Choroid plexus epithelial cell (primary cell): ENCODE measurements at regions not wholly inside any gene's neighbourhood (a gene's known extent, or its start where the extent isn't known, plus 50 kb on each side); places are given as distances from the start of the nearest gene placed in this dataset.

ENCODE experiments used
- DNase-seq: peaks from one replicate; pipeline ENCODE4 v3.0.0-alpha.2; 2010; ENCODE audit warnings: low read depth
- H3K4me3 ChIP-seq: 2 replicates; pipeline ENCODE4 v1.5.1; 2011; ENCODE audit warnings: low read depth, mild to moderate bottlenecking, control low read depth, low read length, moderate library complexity
- CTCF ChIP-seq: conservative IDR thresholded peaks from 2 replicates; pipeline ENCODE4 v1.5.1; 2011; ENCODE audit warnings: low read depth, mild to moderate bottlenecking, control low read depth, inconsistent platforms, low read length, moderate library complexity

- no peak overlapping the region for H3K4me3 ChIP-seq
- TF ChIP-seq CTCF = no peak
- DNase-seq = no peak
Measured at GRCh38 chr10:93189944-93190343, 116.3 kb downstream of the CYP26A1 start.

GRCh38 chr10:93190372-93190771, 116.7 kb downstream of the CYP26A1 start:
- peak; percentile 40 for DNase-seq
- no peak overlapping the region for H3K4me3 ChIP-seq
- TF ChIP-seq CTCF = no peak

GRCh38 chr10:93193906-93194305, 120.2 kb downstream of the CYP26A1 start:
- DNase-seq = peak; percentile 33
- TF ChIP-seq CTCF = no peak
- H3K4me3 ChIP-seq = no peak overlapping the region

- peak overlapping the region; percentile 35 for H3K4me3 ChIP-seq
- peak; percentile 79 for DNase-seq
Measured at GRCh38 chr10:93198401-93199131, 124.9 kb downstream of the CYP26A1 start.

DNA sequence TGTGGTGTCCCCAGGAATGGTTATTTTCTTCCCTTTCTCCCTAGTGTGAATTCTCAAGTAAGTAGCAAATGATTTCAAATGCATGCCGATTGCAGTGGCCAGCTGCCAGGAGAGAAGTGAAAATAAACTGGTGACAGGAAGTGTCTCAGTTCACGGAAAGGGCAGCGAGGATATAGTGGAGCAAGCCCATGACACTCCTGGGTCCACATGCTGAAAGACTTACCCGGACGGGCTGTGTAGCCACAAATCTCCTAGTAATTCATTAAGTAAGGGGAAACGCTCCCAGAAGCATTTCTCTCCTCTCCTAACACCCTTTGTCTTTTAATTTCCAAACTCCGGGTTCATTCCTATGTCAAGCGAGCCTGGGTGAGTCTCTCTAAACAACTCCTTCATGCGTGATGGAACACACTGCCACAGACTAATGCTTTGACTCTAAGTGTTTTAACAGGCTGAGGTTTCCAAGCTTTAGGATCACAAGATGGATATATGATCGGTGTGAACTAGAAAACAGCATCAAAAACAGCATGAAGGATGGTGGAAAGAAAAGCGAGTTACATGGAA, 125.6 kb downstream of the CYP26A1 start:
- no peak for TF ChIP-seq CTCF
- H3K4me3 ChIP-seq = peak overlapping the region; percentile 35
- peak; percentile 91 for DNase-seq

More at GRCh38 chr10:93198401-93199131, 124.9 kb downstream of the CYP26A1 start:
- no peak for TF ChIP-seq CTCF

- no peak for TF ChIP-seq CTCF
- H3K4me3 ChIP-seq = no peak overlapping the region
- no peak for DNase-seq
Measured at GRCh38 chr10:93204494-93205485, 131.1 kb downstream of the CYP26A1 start.
